ENCODE measurements at regions not wholly inside any gene's neighbourhood (a gene's known extent, or its start where the extent isn't known, plus 50 kb on each side); places are given as distances from the start of the nearest gene placed in this dataset.
"Not testable (repeated sequence)": the region's sequence is repeated elsewhere in the genome, so short reads cannot be mapped to it uniquely, and the experiment has no call there.

DNA sequence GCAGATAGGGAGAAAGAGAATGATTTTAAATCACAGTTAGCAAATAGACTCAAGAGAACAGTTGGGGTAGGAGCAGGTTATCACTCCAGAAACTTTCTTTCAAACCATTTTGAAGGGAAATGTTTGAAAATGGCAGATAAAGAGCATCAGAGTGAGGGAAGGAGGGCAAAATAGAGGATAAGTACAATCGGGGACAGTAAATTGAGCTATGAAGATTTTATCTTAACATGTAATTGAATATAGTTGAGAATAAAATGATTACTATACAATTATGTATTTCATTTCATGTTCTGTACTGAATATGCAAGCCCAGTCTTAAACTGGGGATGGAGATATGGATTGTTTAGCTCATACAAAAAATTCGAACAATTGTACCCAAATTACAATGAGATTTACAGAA is 54.0 kb downstream of the MAP10 start:
- DNase-seq, result no peak

DNA sequence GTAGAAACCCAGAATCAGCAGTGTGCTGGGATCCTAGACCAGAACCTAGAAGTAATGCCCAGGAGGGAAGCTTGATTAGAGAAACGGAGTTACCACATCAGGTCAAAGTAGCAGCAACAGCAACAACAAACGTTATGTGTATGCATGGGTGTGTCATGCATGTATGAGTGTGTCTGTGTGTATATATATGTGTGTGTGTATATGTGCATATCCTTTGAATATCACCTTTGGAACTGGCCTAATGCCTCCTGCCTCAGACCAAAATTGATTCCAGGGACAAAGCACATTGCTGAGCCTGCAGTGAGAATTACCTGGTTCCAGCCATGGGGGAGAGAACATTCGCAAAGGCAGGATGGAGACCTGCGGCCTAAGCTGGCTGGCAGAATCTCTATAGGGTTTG is 55.9 kb downstream of the MAP10 start:
- DNase-seq, result no peak

DNA sequence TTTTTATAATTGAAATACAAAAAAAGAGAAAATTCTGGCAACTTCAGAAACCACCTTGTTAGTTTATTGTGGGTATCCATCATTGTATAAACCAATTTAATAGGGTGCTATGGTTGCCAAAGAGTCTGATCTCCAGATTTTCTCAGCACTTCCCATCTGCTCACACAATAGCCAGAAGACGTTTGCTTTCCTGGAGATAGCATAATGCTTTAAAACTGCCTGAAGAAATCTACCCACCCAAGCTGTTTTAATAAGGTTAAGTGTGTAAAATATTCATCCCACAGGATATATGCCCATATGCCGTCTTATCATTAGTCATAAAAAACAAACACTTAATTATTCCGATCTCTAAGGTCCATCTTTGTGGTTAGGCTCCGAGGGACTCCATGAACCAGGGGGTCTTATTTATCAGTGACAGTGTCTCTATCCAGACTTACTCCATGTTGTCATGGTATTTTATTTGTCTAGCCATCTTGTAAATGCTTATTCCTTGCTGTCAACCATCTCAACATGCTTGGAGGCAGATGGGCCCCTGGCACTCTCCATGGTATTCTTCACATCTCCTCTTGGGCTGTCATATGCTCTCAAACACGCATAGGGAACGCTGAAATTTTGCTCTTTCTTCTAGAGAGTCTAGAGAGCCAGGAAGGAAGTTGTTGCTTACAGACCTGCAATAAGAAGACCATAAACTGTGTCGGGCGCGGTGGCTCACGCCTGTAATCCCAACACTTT is 58.5 kb downstream of the MAP10 start:
- DNase-seq, result peak; percentile 10

DNA sequence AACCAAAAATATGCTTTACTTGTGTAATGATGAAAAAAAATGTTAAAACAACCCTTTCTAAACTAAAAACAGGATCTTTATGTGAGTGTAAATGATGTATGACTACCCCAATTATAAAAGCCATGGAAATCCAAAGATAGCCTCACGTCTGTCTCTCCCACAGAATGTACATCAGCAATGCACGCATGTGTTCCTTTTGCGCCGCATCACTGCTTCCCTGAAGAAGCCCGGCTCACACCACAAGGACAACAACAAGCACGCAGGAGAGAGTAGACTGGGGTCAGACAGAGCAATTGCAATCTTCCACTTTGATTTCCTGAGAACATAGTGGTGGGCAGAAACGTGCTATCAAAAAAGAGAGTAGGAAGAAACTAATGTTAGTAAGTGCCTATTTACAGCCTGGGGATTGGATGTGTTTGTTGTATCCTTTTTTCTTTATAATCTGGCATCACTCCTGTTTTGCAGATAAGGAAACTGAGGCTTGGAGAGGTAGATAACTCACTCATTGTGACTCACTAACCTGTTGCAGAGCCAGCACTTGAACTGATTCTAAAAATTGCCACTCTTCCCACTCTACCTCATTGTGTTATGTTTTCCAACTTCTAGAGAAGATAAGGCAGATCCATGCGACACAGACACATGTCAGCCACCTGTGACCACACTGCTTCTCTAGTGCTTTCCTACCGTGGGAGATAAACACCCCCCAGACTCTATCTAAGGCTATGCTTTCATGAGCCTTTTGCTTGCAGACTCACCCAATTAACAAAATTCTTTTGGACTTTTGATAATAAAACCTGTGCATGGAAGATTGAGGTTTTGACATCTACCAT is 60.1 kb downstream of the MAP10 start:
- no peak for DNase-seq

DNA sequence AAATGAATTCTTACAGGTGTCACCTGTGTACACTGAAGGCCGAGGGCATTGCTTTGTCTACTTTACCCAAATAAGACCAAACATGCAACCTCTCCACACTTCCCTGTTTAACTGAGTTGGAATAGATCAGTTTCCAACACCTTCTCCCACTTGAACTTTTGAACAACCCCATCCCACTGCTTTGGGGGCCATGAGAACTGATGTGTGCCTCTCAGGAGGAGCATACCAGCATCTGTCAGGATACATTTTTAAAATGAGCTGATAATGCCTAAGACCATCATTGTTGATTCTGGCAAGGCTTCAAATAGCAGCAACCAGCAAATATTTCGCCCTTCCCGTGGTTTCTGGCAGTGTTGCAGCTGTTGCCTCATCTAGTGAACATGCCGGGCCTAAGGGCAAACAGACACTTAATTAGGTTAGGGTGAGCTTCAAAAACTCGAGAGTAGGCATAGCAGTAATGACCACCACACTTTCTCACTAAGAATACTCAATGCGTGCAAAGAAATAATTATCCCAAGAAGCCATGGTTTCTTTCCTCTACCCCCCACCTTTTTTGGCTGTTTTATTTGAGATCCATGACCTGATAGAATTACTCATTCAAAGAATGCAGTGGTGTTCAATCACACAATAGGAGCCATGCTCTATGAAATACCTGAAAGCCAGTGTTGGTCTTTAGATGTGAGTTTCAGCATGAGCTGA is 63.7 kb downstream of the MAP10 start:
- DNase-seq, result peak; percentile 80

DNA sequence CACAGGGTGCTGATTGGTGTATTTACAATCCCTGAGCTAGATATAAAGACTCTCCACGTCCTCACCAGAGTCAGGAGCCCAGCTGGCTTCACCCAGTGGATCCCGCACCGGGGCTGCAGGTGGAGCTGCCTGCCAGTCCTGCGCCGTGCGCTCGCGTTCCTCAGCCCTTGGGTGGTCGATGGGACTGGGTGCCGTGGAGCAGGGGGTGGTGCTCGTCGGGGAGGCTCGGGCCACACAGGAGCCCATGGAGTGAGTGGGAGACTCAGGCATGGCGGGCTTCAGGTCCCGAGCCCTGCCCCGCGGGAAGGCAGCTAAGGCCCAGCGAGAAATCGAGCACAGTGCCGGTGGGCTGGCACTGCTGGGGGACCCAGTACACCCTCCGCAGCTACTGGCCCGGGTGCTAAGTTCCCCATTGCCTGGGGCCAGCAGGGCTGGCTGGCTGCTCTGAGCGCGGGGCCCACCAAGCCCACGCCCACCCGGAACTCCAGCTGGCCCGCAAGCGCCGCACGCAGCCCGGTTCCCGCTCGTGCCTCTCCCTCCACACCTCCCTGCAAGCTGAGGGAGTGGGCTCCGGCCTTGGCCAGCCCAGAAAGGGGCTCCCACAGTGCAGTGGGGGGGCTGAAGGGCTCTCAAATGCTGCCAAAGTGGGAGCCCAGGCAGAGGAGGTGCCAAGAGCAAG is 66.2 kb downstream of the MAP10 start:
- DNase-seq, result not testable (repeated sequence)

DNA sequence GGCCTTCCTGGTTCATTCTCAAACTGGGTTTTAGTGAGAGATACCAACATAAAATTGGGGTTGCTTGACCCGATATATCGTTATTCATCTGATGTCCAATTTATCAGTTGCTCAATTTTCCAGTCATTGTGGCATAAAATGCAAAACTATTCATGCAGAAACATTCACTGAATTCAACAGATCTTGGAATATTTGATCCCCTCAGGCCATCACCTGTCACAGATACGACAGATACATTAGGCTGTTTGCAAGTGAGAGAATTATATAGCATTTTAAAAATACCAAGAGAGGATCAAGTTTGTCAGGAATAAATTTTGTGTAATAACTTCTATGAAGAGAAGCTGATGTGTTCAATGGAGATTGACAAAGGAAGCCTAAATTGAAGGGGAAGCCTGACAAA is 67.1 kb downstream of the MAP10 start:
- DNase-seq, result no peak

DNA sequence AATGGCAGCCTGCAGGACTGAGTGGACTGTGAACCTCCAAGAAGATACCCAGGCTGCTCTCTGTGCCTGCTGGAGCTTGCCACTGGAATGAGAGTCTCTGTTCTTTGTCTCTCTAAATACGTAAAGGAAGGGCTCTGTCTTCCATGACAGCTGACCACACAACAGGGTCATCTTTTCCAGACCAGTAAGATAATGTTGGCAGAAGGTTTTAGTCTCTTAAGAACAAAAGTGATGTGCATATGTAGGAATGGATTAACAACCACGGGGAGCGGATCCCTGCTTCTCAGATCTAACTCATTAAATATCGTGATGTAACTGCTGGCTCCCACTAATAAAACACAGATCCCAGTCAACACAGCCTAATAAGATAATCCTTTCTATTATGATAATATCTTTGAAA is 67.5 kb downstream of the MAP10 start:
- no peak for DNase-seq

DNA sequence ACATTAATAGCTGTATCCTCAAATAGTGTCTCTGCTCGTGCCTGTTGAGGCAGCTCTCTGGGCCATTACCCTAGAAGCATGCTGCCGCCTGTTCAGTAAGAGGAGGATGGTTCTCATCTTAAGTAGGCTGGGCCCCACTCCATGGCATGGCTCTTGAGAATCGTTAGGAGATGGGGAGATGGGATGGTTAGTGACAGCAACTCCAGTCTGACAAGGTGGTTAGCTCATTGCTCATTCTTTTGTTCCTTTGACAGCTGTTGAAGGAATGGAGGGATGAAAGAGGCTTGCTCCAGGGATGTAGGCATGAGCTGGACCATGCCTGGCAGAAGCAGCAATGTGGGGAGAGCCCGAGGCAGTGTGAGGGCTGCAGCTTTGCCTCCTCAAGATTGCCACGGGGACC is 68.2 kb downstream of the MAP10 start:
- DNase-seq, result no peak

DNA sequence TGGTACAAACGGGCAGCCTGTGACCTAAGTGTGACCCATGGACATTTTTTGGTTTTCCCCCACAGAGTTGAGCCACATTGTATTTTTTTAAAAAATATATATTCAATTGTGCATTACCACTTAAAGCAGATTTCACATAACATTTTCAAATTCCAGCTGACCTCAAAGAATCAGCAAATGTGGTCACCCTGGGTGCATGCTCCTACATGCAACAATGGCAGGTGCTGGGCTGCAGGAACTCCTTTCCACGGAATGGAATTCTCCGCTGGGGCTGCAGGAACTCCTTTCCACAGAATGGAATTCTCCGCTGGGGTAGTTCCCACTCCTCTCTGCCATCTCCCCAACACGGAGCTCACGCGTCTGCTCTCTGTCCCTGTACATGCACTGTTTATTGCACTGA is 68.7 kb downstream of the MAP10 start:
- DNase-seq, result no peak

DNA sequence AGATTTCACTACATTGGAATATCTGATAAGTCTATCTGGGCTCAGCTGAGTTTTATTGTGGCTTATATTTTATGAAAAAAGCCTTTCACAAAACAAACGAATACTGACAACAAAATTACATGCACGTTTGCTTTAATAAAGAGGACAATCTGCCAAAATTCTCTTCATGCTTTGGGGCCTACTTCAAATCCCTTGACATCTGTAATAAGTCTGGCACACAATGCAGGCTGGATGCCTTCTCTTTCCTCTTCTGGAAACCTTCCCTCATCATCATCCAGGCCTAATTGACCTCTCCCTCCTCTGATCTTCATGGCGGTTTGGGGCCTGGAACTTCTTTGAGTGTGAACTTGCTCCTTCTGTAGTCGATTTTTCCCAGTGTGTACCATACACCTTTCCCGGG is 70.3 kb downstream of the MAP10 start:
- peak; percentile 17 for DNase-seq

DNA sequence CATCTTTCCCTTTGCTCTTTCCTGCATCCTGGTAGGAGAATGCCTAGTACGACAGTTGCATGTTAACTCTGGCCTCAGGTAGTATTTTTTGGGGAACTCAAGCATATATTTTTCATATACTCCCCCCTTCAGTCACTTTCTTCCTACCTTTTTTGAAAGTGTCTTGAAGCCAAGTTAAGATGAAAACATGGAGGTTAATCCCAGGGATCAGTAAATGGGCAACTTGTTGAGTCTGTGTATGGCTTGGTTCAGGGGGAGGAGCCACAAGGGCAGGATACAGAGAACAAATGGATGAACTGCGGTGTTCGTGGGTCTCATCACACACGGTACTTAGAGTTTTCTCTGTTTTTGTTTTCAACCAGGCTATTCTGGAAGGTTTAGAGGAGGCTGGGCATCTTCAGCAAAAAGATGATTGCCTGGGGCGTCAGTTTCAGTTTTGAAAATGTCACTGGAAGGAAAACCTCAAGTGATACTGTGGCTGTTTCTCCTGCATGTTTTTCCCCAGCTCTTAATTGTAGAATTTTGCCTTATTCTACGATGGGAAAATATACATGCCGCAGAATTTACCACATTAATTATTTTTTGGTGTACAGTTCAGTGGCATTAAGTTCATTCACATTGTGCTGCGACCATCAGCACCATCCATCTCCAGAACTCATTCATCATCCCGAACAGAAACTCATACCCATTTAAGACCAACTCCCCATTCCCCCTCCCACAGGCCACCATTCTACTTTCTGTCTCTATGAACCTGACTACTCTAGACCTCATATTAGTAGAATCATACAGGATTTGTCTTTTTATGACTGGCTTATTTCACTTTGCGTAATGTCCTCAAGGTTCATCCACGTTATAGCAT is 71.5 kb downstream of the MAP10 start:
- DNase-seq, result no peak

DNA sequence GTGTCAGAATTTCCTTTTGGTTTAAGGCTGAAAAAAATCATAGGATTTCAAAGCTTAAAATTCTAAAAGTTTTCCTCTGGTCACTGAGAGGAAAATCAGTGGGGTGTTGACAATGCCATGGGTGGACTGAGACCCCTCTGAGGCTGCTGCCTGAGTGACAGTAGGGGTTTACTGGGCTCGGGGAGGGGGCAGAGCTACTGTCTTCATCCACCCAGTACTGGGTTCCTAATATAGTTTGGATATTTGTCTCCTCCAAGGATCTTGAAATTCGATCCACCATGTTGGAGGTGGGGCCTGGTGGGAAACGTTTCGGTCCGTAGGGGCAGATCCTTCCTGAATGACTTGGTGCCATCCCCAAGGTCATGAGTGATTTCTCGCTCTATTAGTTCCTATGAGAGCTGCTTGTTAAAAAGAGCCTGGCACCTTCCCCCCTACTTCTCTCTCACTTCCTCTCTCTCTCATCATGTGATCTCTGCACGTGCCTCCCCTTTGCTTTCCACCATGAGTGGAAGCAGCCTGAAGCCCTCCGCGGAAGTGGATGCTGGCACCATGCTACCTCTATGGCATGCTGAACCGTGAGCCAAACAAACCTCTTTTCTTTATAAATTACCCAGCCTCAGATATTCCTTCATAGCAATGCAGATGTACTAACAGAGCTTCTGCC is 72.3 kb downstream of the MAP10 start:
- no peak for DNase-seq

DNA sequence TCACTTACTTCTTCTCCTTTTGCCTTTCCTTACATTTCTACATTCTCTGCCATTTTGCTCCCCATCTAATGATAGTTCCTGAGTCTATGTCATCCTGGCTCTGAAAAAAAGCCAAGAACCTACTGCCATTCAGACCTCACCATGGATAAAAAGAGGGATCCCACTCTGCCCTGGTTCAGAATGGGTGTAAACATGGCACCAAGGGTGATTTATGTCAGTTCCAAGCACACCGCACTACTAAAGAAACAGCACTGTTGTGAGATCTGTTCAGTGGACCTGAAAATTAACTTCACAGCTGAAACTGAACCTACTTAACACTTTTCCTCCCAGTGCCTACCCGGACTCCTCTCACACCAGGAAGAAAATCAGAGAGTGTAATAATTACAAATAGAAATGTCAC is 72.3 kb upstream of the NTPCR start:
- no peak for DNase-seq

DNA sequence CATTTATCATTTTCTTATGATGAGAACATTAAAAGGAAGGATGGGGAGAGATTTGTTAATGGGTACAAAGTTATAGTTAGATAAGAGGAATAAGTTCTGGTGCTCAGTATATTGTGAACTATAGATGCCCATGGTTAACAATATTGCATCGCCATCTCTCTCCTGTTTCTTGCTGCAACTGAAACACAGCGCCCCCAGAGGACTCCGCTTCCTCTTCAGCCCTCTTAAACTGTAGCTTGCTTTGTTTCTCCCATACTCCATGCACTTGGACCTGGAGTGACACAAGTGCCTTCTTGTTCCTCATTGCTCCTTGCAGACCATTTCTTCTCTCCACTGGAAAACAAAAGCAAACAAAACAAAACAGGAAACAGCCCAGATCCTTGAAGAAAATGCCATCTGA is 70.1 kb upstream of the NTPCR start:
- DNase-seq, result no peak

DNA sequence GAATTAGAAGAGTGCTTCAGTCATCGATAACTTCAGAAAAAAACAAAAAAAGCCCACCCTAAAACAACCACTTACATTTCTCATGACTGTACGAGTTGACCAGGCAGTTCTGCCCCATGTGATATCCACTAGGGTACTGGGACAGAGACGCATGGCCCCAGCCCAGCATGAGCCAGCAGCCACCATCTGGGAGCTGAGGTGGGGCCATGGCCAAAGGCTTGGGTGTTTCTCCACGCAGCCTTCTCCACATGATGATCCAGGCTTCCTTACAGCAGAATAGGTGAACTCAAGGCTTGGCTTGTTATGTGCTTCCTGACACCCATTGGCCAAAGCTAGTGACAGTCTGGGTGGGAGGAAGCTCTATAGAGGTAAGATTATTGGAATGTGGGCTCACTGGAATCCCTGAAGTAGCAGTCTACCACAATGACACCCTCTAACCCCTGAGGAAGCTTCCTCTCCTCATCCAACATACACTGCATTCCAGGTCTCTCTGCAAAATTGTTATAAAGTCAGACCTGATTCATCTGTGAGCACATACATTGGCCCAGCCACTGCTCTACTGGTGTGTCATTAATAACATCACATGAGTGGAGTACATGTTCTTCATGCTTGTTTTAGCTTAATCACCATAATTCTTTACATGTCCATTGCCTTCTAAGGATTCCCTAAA is 66.3 kb upstream of the NTPCR start:
- DNase-seq, result no peak

DNA sequence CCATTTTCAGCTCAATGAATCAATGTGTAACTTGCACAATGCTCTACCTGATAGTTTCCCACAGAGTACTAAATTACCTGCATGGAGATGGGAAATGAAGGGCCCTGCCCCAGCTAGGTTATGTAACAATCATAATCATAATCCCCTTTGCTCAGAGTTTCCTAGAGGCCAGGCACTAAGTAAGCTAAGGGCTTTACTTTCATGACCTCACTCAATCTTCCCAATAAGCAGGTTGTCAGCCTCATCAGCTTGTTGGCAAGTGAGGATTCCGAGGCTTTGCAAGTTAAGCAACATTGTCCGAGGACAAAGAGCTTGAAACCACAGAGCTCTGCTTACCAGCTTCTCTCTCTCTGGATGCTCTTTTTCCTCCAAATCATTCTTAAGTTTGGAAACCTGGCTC is 64.1 kb upstream of the NTPCR start:
- DNase-seq, result no peak

DNA sequence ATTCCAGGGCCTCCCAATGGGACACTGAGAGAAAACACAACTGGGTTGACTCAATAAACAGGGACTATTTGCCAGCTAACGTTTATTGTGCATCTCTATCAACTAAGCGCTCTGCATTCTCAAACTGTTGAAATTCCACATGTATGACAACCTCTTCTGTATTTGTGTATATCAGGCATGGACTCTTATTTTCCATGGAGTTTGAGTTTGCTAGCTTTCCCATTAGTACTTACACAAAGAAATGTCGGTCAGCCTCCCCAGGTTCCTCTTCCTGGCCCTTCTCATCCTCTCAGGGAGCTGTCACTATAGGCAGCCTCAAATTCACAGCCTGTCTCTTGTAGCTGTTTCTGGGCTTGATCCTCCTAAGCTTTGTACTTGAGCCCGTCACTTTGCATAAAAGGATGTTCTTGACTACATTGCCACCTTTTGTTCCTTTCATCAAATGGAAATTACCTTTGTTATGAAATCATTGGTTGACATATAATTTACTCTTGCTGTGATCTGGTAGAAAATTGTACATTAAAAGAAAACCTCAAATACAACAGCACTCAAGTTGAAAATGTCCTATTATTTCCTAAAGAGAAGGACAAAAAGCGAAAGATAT is 60.0 kb upstream of the NTPCR start:
- DNase-seq, result no peak

DNA sequence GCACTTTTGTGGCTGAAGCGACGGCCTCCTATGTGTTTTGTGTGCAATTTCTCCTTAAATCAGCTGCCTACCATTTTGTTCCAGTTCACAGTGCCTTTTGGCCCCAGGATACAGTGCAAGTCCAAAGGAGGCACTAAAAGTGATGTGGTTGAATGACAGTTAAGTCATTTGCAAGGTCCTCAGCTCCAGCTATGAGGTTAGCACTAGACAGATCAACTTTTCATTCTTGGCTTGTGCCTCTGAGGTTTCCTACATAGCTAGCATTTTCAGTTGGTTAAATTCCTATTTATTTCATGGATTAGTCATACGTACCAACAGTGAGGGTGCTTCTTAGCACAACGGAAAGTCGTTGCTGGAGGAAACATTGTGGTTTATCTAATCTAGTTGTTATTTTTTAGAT is 59.3 kb upstream of the NTPCR start:
- DNase-seq, result no peak

DNA sequence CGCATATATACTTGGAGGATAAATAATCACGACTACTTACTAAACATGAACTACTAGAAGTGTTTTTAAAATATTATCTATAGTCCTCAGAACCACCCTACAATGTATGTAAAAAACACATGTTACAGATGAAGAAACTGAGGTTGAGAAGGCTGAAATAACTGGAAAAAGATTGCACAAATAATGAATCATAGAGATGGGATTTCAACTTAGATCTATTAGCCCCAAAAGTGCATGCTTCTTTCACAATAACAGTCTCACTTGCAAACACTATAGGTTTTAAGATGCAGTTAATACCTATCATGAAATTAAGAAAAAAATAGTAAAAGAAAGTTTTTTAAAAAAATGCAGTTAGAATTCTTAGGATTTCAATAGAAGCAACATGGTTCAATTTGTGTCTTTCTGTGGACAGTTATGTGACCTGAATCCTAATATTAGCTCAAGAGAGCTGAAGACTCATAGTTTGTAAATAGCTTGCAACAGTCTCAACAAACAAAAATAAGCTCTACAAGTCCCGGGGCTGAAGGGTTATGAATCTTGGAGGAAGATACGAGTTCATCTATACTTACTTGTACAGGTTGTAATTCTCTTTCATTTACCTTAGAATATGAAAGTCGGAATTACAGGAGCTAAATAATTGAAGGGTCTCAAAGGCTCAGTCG is 58.6 kb upstream of the NTPCR start:
- DNase-seq, result no peak

Data from NCI-H446 treated with DMSO at 0.1 percent for 48 hours (cell line).